H9 (cell line): ENCODE measurements at regions not wholly inside any gene's neighbourhood (a gene's known extent, or its start where the extent isn't known, plus 50 kb on each side); places are given as distances from the start of the nearest gene placed in this dataset.

ENCODE experiments used
- DNase-seq: peaks from one replicate; pipeline ENCODE4 v3.0.0-alpha.2; 2017
- H2AFZ ChIP-seq: one replicate; pipeline ENCODE4 v1.6.1; 2013; ENCODE audit warnings: mild to moderate bottlenecking, low read length, control low read depth, moderate library complexity
- H2AK5ac ChIP-seq: 2 replicates; pipeline ENCODE4 v1.6.1; 2013; ENCODE audit warnings: low read length, control low read depth, mixed read lengths; ENCODE audit not compliant: insufficient read length
- H2BK120ac ChIP-seq: one replicate; pipeline ENCODE4 v1.6.1; 2013; ENCODE audit warnings: low read depth, mild to moderate bottlenecking, low read length, control low read depth, inconsistent platforms; ENCODE audit not compliant: poor library complexity, severe bottlenecking
- H2BK12ac ChIP-seq: 2 replicates; pipeline ENCODE4 v1.6.1; 2013; ENCODE audit warnings: low read length, control low read depth, mixed read lengths, low read depth; ENCODE audit not compliant: insufficient read length
- H2BK15ac ChIP-seq: 2 replicates; pipeline ENCODE4 v1.6.1; 2013; ENCODE audit warnings: low read depth, low read length, control low read depth
- H2BK20ac ChIP-seq: one replicate; pipeline ENCODE4 v1.6.1; 2013; ENCODE audit warnings: low read depth, mild to moderate bottlenecking, low read length, control low read depth, inconsistent platforms; ENCODE audit not compliant: poor library complexity, severe bottlenecking
- H2BK5ac ChIP-seq: 2 replicates; pipeline ENCODE4 v1.6.1; 2013; ENCODE audit warnings: low read length, control low read depth, mixed read lengths; ENCODE audit not compliant: insufficient read length
- H3K14ac ChIP-seq: 2 replicates; pipeline ENCODE4 v1.6.1; 2013; ENCODE audit warnings: low read length, control low read depth; ENCODE audit not compliant: insufficient read depth
- H3K18ac ChIP-seq: 2 replicates; pipeline ENCODE4 v1.6.1; 2013; ENCODE audit warnings: low read depth, mild to moderate bottlenecking, mixed read lengths, low read length, control low read depth; ENCODE audit not compliant: insufficient read length
- H3K23ac ChIP-seq: 2 replicates; pipeline ENCODE4 v1.6.1; 2013; ENCODE audit warnings: low read length, control low read depth, mixed read lengths, low read depth; ENCODE audit not compliant: insufficient read length
- H3K23me2 ChIP-seq: 2 replicates; pipeline ENCODE4 v1.6.1; 2013; ENCODE audit warnings: low read depth, mild to moderate bottlenecking, mixed read lengths, low read length, control low read depth; ENCODE audit not compliant: insufficient read length, poor library complexity, severe bottlenecking
- H3K27ac ChIP-seq: 2 replicates; pipeline ENCODE4 v1.5.1; 2013; ENCODE audit warnings: low read length, control low read depth, mixed read lengths, low read depth; ENCODE audit not compliant: insufficient read length
- H3K27me3 ChIP-seq: 2 replicates; pipeline ENCODE4 v1.6.1; 2013; ENCODE audit warnings: low read length, control low read depth, inconsistent platforms; ENCODE audit not compliant: insufficient read depth
- H3K4ac ChIP-seq: 2 replicates; pipeline ENCODE4 v1.6.1; 2013; ENCODE audit warnings: low read depth, mild to moderate bottlenecking, control low read depth, inconsistent platforms, low read length, moderate library complexity
- H3K4me1 ChIP-seq: 2 replicates; pipeline ENCODE4 v1.6.1; 2013; ENCODE audit warnings: low read length, control low read depth, inconsistent platforms; ENCODE audit not compliant: insufficient read depth
- H3K4me2 ChIP-seq: 2 replicates; pipeline ENCODE4 v1.6.1; 2013; ENCODE audit warnings: low read length, control low read depth, mixed read lengths; ENCODE audit not compliant: insufficient read length, insufficient read depth
- H3K56ac ChIP-seq: 2 replicates; pipeline ENCODE4 v1.6.1; 2013; ENCODE audit warnings: low read depth, mild to moderate bottlenecking, mixed read lengths, low read length, control low read depth; ENCODE audit not compliant: insufficient read length
- H3K79me1 ChIP-seq: 2 replicates; pipeline ENCODE4 v1.6.1; 2013; ENCODE audit warnings: low read depth, mild to moderate bottlenecking, moderate library complexity, low read length, control low read depth, inconsistent platforms; ENCODE audit not compliant: insufficient read depth, poor library complexity, severe bottlenecking
- H3K79me2 ChIP-seq: 2 replicates; pipeline ENCODE4 v1.6.1; 2013; ENCODE audit warnings: low read length, control low read depth, inconsistent platforms; ENCODE audit not compliant: insufficient read depth
- H3K9ac ChIP-seq: 2 replicates; pipeline ENCODE4 v1.6.1; 2013; ENCODE audit warnings: low read length, control low read depth, mixed read lengths; ENCODE audit not compliant: insufficient read length; ENCODE audit errors: extremely low read depth
- H3K9me3 ChIP-seq: one replicate; pipeline ENCODE4 v1.6.1; 2013; ENCODE audit warnings: low read depth, low read length, inconsistent platforms; ENCODE audit not compliant: control insufficient read depth
- H3T11ph ChIP-seq: one replicate; pipeline ENCODE4 v1.6.1; 2013; ENCODE audit warnings: mild to moderate bottlenecking, low read length, control low read depth, inconsistent platforms
- H4K20me1 ChIP-seq: one replicate; pipeline ENCODE4 v1.6.1; 2013; ENCODE audit not compliant: control insufficient read depth, insufficient read length, insufficient read depth
- H4K5ac ChIP-seq: 2 replicates; pipeline ENCODE4 v1.6.1; 2013; ENCODE audit warnings: low read depth, mild to moderate bottlenecking, mixed read lengths, low read length, control low read depth; ENCODE audit not compliant: insufficient read length
- H4K8ac ChIP-seq: replicated peaks from 2 replicates; pipeline ENCODE4 v1.6.1; 2013; ENCODE audit warnings: low read length, control low read depth, mixed read lengths, low read depth; ENCODE audit not compliant: insufficient read length
- H4K91ac ChIP-seq: 2 replicates; pipeline ENCODE4 v1.6.1; 2013; ENCODE audit warnings: low read depth, mild to moderate bottlenecking, moderate library complexity, mixed read lengths, low read length, control low read depth; ENCODE audit not compliant: insufficient read length
- H3K27ac Mint-ChIP-seq, 3 experiments: 2 replicates in 2 of 3; 3 replicates in 1 of 3; pipeline ENCODE4 v1.8.0; 2020 to 2021; ENCODE audit warnings: mixed read lengths in 3 of 3, mild to moderate bottlenecking in 1 of 3, moderate library complexity in 1 of 3
- H3K27me3 Mint-ChIP-seq: 2 replicates; pipeline ENCODE4 v1.8.0; 2021; ENCODE audit warnings: low read depth, mild to moderate bottlenecking, moderate library complexity, mixed read lengths
- H3K36me3 Mint-ChIP-seq, 3 experiments: 2 replicates in 2 of 3; 3 replicates in 1 of 3; pipeline ENCODE4 v1.8.0; 2020 to 2021; ENCODE audit warnings: low read depth in 3 of 3, mixed read lengths in 3 of 3; ENCODE audit not compliant: insufficient read depth in 1 of 3
- H3K4me1 Mint-ChIP-seq, 2 experiments: 2 replicates each; pipeline ENCODE4 v1.8.0; 2020; ENCODE audit warnings: mixed read lengths in 2 of 2
- H3K4me3 Mint-ChIP-seq, 2 experiments: 2 replicates in 1 of 2; 3 replicates in 1 of 2; pipeline ENCODE4 v1.8.0; 2020 to 2021; ENCODE audit warnings: mild to moderate bottlenecking in 2 of 2, mixed read lengths in 2 of 2, moderate library complexity in 1 of 2
- H3K9me3 Mint-ChIP-seq, 2 experiments: 2 replicates in 1 of 2; 3 replicates in 1 of 2; pipeline ENCODE4 v1.8.0; 2020; ENCODE audit warnings: mild to moderate bottlenecking in 2 of 2, mixed read lengths in 2 of 2, moderate library complexity in 1 of 2
- CTCF ChIP-seq: fragments of 200-600 bp; sonication (generic); conservative IDR thresholded peaks from 3 replicates; pipeline ENCODE4 v1.8.0; 2021; ENCODE audit warnings: antibody characterized with exemption, mild to moderate bottlenecking
- WGBS: extraction: QIAGEN DNeasy Blood & Tissue Kit; methylation state at CpG from one replicate; pipeline ENCODE4 v1.1.7; 2013; ENCODE audit warnings: missing lambda C conversion rate, low lambda C conversion rate, mixed read lengths; ENCODE audit not compliant: insufficient read length; ENCODE audit errors: extremely low coverage; 5-methylcytosine and 5-hydroxymethylcytosine counted together

- no peaks in the 10 kb centered on the region for H3K23me2 ChIP-seq
- no peak overlapping the region for H4K8ac ChIP-seq
- no peak overlapping the region for H3K4me2 ChIP-seq
- H2AFZ ChIP-seq: no peak overlapping the region
- H3K18ac ChIP-seq: no peak overlapping the region
- H3K56ac ChIP-seq: no peak overlapping the region
- no CpG with 5 or more reads among the region's 7 CpGs for WGBS
- no peaks in the 10 kb centered on the region for H4K20me1 ChIP-seq
- H3K36me3 Mint-ChIP-seq: no peaks in the 10 kb centered on the region; a peak in 1 of 7 replicates
- no peak overlapping the region for H3T11ph ChIP-seq
- no peaks in the 10 kb centered on the region for H3K79me2 ChIP-seq
- no peak overlapping the region for H4K5ac ChIP-seq
- no peak overlapping the region for H2BK120ac ChIP-seq
- no peak overlapping the region for H2BK15ac ChIP-seq
- no peak overlapping the region for H3K9ac ChIP-seq
- DNase-seq: no peak
- H2AK5ac ChIP-seq: no peak overlapping the region
- no peaks in the 10 kb centered on the region for H3K9me3 ChIP-seq
- no peaks in the 10 kb centered on the region; a peak in 1 of 5 replicates for H3K9me3 Mint-ChIP-seq
- H4K91ac ChIP-seq: no peak overlapping the region
- no peak for TF ChIP-seq CTCF
- no peak overlapping the region; a peak in 1 of 7 replicates for H3K27ac Mint-ChIP-seq
- H2BK5ac ChIP-seq: no peak overlapping the region
- no peak overlapping the region for H3K23ac ChIP-seq
- 0 out of 2 replicates have a peak, but pooled peaks cover 1% of the 10 kb centered on the region for H3K27me3 Mint-ChIP-seq
- no peak overlapping the region for H3K4me3 Mint-ChIP-seq
- peaks cover 13 to 19% of the 10 kb centered on the region in 2 experiments for H3K4me1 Mint-ChIP-seq
- H3K14ac ChIP-seq: no peak overlapping the region
- no peak overlapping the region for H3K4ac ChIP-seq
- H3K27ac ChIP-seq: no peak overlapping the region
- no peaks in the 10 kb centered on the region for H3K27me3 ChIP-seq
- H3K4me1 ChIP-seq: peaks cover 9% of the 10 kb centered on the region
- no peaks in the 10 kb centered on the region for H3K79me1 ChIP-seq
- H2BK20ac ChIP-seq: no peak overlapping the region
- no peak overlapping the region for H2BK12ac ChIP-seq
Observed at GRCh38 chr4:54495091-54495490, 162.7 kb upstream of the KIT start.
